ENCODE measurements at regions not wholly inside any gene's neighbourhood (a gene's known extent, or its start where the extent isn't known, plus 50 kb on each side); places are given as distances from the start of the nearest gene placed in this dataset.
"Not testable (repeated sequence)": the region's sequence is repeated elsewhere in the genome, so short reads cannot be mapped to it uniquely, and the experiment has no call there.

DNA sequence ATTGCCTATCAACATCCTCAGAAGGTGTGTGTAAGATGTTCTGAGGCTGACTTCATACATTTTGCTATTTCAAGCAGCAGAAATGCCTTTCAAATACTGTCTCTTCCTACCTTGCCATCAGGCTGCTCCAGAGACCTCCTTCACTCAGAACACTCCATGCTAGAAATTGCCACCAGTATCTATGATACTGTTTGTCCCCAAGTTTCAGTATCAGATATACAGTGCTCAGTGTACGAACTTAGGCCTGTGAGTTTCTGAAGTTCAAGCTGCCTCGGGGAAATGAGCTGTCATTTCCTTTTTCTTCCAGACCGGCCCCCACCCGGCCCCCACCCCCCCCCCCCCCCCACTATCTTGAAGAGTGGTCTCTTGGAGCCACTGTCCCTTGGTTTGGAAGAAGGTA is 373.4 kb upstream of the CHRM2 start:
- in situ Hi-C loops (cut with MboI; ENCODE audit: low sequenced_read_pairs) = no loop called here
- H3K27me3 ChIP-seq (ENCODE audit: low read depth) = no peaks in the 10 kb centered on the region
- H3K4me1 ChIP-seq = no peaks in the 10 kb centered on the region
- H3K4me3 ChIP-seq = no peak overlapping the region
- H3K9me3 ChIP-seq = no peaks in the 10 kb centered on the region
- DNase-seq (ENCODE audit: low spot score in 2 of 2) = no peak
- H3K36me3 ChIP-seq (replicated peaks) = no peaks in the 10 kb centered on the region

DNA sequence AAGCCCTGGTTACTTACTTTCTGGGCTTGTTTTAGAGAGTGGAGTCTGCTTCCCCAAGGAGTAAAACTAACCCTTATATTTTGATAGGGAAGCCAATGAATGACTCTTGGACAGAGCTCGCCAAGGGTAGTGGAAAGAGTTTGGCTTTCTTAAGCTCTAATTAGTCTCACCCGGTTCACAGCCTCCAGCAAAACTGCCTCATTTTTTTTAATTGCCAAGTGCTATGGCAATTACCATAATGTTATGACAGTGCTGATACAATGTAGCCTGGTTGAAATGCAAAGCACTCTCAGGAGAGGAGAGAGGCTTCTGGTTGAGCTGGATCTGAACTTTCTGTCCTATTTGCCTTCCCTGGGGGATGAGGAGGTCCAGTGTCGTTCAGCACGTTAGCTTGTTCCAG is 376.1 kb upstream of the CHRM2 start:
- no peaks in the 10 kb centered on the region for H3K4me1 ChIP-seq
- H3K4me3 ChIP-seq = no peak overlapping the region
- no peaks in the 10 kb centered on the region for H3K27me3 ChIP-seq (ENCODE audit: low read depth)
- DNase-seq (ENCODE audit: low spot score in 2 of 2) = no peak
- in situ Hi-C loops (cut with MboI; ENCODE audit: low sequenced_read_pairs) = no loop called here
- H3K36me3 ChIP-seq (replicated peaks) = no peaks in the 10 kb centered on the region
- H3K9me3 ChIP-seq = no peaks in the 10 kb centered on the region

DNA sequence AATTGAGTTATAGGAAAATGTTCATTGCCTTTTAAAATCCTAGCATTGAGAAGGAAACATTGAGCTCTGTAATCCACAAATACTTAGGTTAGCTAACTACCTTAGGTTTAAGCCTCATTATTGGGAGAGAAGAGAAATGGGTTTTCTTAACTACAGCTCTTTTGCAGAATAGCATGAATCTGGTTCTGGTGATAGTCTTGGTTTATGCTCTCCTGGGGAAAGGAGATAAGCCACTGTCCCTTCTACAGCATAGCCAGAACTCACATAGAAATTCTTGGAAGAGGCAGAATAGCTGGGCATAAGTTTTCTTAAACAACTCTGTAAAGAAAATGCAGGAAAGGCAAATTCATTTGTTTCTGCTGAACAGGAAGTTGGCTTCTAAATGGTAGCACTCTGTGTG is 378.6 kb upstream of the CHRM2 start:
- Histone ChIP-seq H3K4me3 (no peak overlapping the region), H3K9me3 (no peaks in the 10 kb centered on the region), H3K4me1 (no peaks in the 10 kb centered on the region), H3K36me3 (replicated peaks) (no peaks in the 10 kb centered on the region), H3K27me3 (ENCODE audit: low read depth) (no peaks in the 10 kb centered on the region)
- in situ Hi-C loops (cut with MboI; ENCODE audit: low sequenced_read_pairs) = no loop called here
- DNase-seq (ENCODE audit: low spot score in 2 of 2) = no peak

DNA sequence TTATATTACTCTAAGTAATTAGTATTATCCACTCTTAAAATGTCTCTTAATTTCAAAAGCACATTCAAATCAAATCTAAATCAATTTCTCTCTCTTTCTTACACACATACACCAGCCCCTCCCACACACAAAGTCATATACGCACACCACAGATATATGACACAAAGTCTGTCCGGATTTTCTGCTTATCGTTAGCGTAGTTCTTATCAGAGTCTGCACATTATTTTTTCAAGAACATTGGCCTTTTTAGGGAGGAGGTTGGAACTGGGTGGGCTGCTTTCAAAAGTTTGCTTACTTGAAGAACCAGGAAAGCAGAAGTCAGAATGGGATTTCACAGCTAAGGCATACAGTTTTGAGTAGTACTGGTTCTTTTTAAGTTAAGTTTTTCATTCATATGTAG is 387.6 kb upstream of the CHRM2 start:
- Histone ChIP-seq H3K36me3 (replicated peaks) (no peaks in the 10 kb centered on the region), H3K4me3 (no peak overlapping the region), H3K9me3 (no peaks in the 10 kb centered on the region), H3K4me1 (no peaks in the 10 kb centered on the region), H3K27me3 (ENCODE audit: low read depth) (no peaks in the 10 kb centered on the region)
- in situ Hi-C loops (cut with MboI; ENCODE audit: low sequenced_read_pairs) = no loop called here
- no peak for DNase-seq (ENCODE audit: low spot score in 2 of 2)

- H3K36me3 ChIP-seq (replicated peaks) = no peaks in the 10 kb centered on the region
- H3K4me3 ChIP-seq = no peak overlapping the region
- H3K27me3 ChIP-seq (ENCODE audit: low read depth) = no peaks in the 10 kb centered on the region
- DNase-seq (ENCODE audit: low spot score in 2 of 2) = no peak
- no peaks in the 10 kb centered on the region for H3K9me3 ChIP-seq
- H3K4me1 ChIP-seq = no peaks in the 10 kb centered on the region
- in situ Hi-C loops (cut with MboI; ENCODE audit: low sequenced_read_pairs) = no loop called here
Observed at GRCh38 chr7:136479922-136480321, 388.5 kb upstream of the CHRM2 start.

DNA sequence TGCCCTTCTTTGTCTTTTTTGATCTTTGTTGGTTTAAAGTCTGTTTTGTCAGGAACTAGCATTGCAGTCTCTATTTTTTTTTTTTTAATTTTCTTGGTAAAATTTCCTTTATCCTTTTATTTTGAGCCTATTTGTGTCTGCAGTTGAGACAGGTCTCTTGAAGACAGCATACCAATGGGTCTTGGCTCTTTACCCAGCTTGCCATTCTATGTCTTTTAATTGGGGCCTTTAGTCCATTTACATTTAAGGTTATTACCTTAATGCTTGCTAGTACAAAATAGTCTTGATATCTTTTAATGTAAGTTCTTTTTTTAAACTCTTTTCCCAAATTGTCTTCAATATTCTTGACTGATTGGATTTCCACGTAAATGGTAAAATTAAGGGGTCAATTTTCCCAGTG is 398.3 kb upstream of the CHRM2 start:
- Histone ChIP-seq H3K36me3 (replicated peaks) (no peaks in the 10 kb centered on the region), H3K9me3 (no peaks in the 10 kb centered on the region), H3K4me1 (no peaks in the 10 kb centered on the region), H3K4me3 (no peak overlapping the region), H3K27me3 (ENCODE audit: low read depth) (no peaks in the 10 kb centered on the region)
- in situ Hi-C loops (cut with MboI; ENCODE audit: low sequenced_read_pairs) = no loop called here
- no peak for DNase-seq (ENCODE audit: low spot score in 2 of 2)

- H3K9me3 ChIP-seq = no peaks in the 10 kb centered on the region
- DNase-seq (ENCODE audit: low spot score in 2 of 2) = no peak
- no peaks in the 10 kb centered on the region for H3K36me3 ChIP-seq (replicated peaks)
- H3K4me1 ChIP-seq = no peaks in the 10 kb centered on the region
- in situ Hi-C loops (cut with MboI; ENCODE audit: low sequenced_read_pairs) = no loop called here
- H3K27me3 ChIP-seq (ENCODE audit: low read depth) = no peaks in the 10 kb centered on the region
- H3K4me3 ChIP-seq = no peak overlapping the region
Observed at GRCh38 chr7:136452949-136453348, 415.5 kb upstream of the CHRM2 start.

DNA sequence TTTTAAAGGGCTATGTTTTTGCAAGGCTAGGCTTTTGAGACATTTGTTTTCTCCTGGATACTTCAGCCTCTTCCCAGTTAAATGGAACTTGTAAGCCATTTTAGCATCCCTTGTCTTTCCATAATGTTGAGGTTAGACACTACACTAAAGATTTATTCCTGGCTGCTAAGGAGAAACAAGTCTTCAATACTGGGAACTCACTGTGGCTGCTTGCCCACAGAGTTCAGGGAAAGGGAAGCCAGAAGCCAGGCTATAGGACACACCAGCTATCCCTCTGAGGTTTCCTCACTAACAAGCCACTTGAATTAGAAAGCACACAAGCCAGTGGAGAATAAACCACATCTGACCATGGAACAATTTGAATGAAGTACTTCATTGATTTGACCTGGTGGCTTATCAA is 421.7 kb upstream of the CHRM2 start:
- Histone ChIP-seq H3K36me3 (replicated peaks) (no peaks in the 10 kb centered on the region), H3K4me3 (no peak overlapping the region), H3K9me3 (no peaks in the 10 kb centered on the region), H3K27me3 (ENCODE audit: low read depth) (no peaks in the 10 kb centered on the region), H3K4me1 (no peaks in the 10 kb centered on the region)
- in situ Hi-C loops (cut with MboI; ENCODE audit: low sequenced_read_pairs) = no loop called here
- DNase-seq (ENCODE audit: low spot score in 2 of 2) = no peak

DNA sequence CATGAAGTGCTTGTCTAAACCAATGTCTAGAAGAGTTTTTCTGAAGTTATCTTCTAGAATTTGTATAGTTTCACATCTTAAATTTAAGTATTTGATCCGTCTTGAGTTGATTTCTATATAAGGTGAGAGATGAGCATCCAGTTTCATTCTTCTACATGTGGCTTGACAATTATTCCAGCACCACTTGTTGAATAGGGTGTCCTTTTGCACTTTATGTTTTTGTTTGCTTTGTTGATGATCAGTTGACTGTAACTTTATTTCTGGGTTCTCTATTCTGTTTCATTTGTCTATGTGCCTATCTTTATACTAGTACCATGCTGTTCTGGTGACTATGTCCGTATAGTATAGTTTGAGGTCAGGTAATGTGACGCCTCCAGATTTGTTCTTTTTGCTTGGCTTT is 426.6 kb upstream of the CHRM2 start:
- in situ Hi-C loops (cut with MboI; ENCODE audit: low sequenced_read_pairs) = no loop called here
- no peak for DNase-seq (ENCODE audit: low spot score in 2 of 2)
- Histone ChIP-seq H3K27me3 (ENCODE audit: low read depth) (no peaks in the 10 kb centered on the region), H3K4me1 (no peaks in the 10 kb centered on the region), H3K4me3 (no peak overlapping the region), H3K36me3 (replicated peaks) (no peaks in the 10 kb centered on the region), H3K9me3 (no peaks in the 10 kb centered on the region)

GRCh38 chr7:136431736-136432135 is 436.7 kb upstream of the CHRM2 start:
- H3K9me3 ChIP-seq; DNase-seq (ENCODE audit: low spot score in 2 of 2); H3K4me3 ChIP-seq; H3K36me3 ChIP-seq (replicated peaks); H3K4me1 ChIP-seq; in situ Hi-C loops (cut with MboI; ENCODE audit: low sequenced_read_pairs); H3K27me3 ChIP-seq (ENCODE audit: low read depth): not testable (repeated sequence)

DNA sequence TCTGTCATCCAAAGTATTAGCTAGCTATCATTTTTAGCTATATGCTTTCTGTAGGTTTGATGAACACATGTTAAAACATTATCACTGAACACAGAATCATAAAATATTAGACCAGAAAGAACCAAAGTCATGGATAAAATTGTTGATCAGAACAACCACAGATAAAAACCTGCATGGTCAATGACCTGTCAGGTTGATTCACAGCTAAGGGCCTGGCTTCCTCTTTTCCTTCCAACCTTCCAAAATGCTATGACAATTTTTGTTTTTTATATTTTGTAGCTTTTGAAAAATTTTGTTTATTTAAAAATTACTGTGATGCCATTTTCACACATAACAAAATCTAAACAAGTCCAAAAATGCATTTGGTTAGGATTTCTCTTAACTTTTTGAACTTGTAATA is 444.4 kb upstream of the CHRM2 start:
- Histone ChIP-seq H3K4me3 (no peak overlapping the region), H3K9me3 (no peaks in the 10 kb centered on the region), H3K36me3 (replicated peaks) (no peaks in the 10 kb centered on the region), H3K27me3 (ENCODE audit: low read depth) (no peaks in the 10 kb centered on the region), H3K4me1 (no peaks in the 10 kb centered on the region)
- DNase-seq (ENCODE audit: low spot score in 2 of 2) = no peak
- in situ Hi-C loops (cut with MboI; ENCODE audit: low sequenced_read_pairs) = no loop called here

- H3K9me3 ChIP-seq; DNase-seq (ENCODE audit: low spot score in 2 of 2); H3K4me3 ChIP-seq; H3K27me3 ChIP-seq (ENCODE audit: low read depth); in situ Hi-C loops (cut with MboI; ENCODE audit: low sequenced_read_pairs); H3K4me1 ChIP-seq; H3K36me3 ChIP-seq (replicated peaks): not testable (repeated sequence)
Observed at GRCh38 chr7:136419740-136420139, 442.6 kb upstream of the MTPN start.

DNA sequence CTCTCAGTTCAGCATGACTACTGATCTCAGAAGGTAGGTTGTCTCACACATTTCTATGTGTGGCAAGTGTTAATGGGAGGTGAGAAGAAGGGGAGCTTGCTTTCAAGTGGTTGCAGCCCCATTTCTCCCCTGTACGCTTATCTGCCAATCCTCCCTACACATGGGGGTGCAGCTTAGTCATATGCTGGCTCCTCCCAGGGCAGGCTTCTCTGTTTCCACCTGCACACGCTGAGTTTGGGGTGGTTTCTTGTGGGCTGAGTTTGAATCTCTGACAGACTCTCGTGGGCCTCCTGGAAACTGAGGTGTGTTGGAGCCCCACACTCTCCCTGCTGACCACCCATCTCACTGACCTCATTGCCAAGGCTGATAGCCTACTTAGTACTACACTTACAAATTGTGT is 435.8 kb upstream of the MTPN start:
- no peaks in the 10 kb centered on the region for H3K4me1 ChIP-seq
- no peaks in the 10 kb centered on the region for H3K9me3 ChIP-seq
- in situ Hi-C loops (cut with MboI; ENCODE audit: low sequenced_read_pairs) = no loop called here
- no peaks in the 10 kb centered on the region for H3K27me3 ChIP-seq (ENCODE audit: low read depth)
- H3K36me3 ChIP-seq (replicated peaks) = no peaks in the 10 kb centered on the region
- no peak for DNase-seq (ENCODE audit: low spot score in 2 of 2)
- H3K4me3 ChIP-seq = no peak overlapping the region

DNA sequence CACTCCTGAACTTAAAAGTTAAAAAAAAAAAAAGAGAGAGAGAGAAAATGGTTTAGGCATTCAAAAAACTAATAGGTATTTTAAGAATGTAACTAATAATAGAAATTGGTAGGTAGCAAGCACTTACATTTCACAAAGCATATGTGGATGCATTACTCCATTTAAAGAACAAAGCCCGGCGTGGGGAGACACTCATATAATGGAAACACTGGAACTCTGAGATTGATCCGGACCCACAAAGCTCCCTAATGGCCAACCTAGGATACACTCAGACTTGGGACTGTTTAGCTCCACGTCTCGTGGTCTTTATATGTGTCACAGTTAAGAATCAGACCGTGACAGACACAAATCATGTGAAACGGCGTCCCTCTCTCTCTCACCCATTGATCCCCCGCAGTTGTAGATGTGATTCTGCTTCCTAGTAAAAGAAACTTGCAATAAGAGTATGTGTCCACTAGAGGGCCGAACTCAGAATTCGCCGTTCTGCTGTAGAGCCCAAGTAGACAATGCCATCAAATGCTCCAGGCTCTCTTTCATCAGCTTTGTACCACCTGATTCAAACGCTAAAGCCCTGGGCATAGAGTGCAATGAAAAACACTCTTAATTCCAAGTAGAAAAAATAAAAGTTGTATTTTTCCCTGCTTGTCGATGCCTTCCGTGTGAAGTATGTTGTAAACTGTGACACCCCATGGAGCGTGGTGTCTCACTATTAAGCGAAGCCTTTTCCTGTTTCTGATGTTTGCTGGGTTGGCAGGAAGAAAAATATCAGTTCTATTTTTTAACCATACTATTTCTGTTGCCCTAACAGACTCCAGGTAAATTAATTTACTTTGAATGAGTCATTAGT is 429.0 kb upstream of the MTPN start:
- in situ Hi-C loops (cut with MboI; ENCODE audit: low sequenced_read_pairs) = no loop called here
- H3K9me3 ChIP-seq = no peaks in the 10 kb centered on the region
- DNase-seq (ENCODE audit: low spot score in 2 of 2) = peak; percentile 49 to 84
- H3K4me3 ChIP-seq = no peak overlapping the region
- no peaks in the 10 kb centered on the region for H3K27me3 ChIP-seq (ENCODE audit: low read depth)
- H3K4me1 ChIP-seq = no peaks in the 10 kb centered on the region; the same call in 1 of the 2 replicates
- no peaks in the 10 kb centered on the region for H3K36me3 ChIP-seq (replicated peaks)

DNA sequence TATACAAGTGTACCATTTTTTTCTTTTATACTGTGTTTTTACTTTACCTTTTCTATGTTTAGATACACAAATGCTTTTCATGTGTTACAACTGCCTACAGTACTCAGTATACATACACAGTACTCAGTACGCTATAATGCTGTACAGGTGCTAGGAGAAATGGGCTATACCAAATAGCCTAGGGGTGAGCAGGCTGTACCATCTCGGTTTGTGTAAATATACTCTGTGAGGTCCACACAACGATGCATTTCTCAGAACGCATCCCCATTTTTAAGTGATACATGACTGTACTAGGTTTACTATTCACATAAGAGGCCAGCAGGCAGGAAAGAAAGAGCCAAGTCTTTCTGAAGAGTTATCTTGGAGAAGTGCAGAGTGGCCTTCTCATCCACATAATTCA is 426.4 kb upstream of the MTPN start:
- in situ Hi-C loops (cut with MboI; ENCODE audit: low sequenced_read_pairs) = no loop called here
- Histone ChIP-seq H3K9me3 (no peaks in the 10 kb centered on the region), H3K4me3 (no peak overlapping the region), H3K4me1 (no peaks in the 10 kb centered on the region; the same call in 1 of the 2 replicates), H3K36me3 (replicated peaks) (no peaks in the 10 kb centered on the region), H3K27me3 (ENCODE audit: low read depth) (no peaks in the 10 kb centered on the region)
- DNase-seq (ENCODE audit: low spot score in 2 of 2) = no peak

All from HAP-1 (cell line).